HPDE6-E6E7 (cell line): ENCODE measurements at regions not wholly inside any gene's neighbourhood (a gene's known extent, or its start where the extent isn't known, plus 50 kb on each side); places are given as distances from the start of the nearest gene placed in this dataset.

ENCODE experiments used
- DNase-seq: peaks from one replicate; pipeline ENCODE4 v3.0.0; 2011; ENCODE audit warnings: missing footprints; ENCODE audit errors: extremely low spot score

DNA sequence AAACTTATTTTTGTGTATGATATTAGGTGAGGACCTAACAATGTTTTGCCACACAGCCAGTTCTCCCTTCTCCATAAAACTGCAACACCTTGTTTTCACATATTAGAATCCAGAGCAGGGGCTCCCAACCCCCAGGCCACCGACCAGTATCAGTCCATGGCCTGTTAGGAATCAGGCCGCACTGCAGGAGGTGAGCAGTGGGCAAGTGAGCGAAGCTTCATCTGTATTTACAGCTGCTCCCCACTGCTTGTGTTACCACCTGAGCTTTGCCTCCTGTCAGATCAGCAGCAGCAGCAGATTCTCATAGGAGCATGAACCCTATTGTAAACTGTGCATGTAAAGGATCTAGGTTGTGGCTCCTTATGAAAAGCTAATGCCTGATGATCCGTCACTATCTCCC, 185.9 kb upstream of the NSMCE3 start:
- DNase-seq: no peak

DNA sequence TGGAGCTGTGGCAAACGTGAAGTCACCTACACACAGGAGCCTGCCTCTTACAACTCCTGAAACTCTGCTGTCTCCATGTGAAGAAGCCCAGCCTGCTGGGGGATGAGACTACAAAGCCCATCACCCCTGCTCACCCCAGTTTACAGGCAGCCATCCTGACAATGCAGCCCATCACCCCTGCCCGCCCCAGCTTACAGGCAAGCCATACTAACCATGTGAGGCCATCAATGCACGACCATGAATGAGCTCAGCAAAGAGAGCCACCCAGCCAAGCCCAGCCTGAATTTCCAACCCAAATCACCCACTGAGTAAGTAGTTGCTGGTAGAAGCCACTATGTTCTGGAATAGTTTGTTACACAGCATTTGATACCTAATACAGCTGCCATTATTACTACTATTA, 185.4 kb upstream of the NSMCE3 start:
- no peak for DNase-seq

DNA sequence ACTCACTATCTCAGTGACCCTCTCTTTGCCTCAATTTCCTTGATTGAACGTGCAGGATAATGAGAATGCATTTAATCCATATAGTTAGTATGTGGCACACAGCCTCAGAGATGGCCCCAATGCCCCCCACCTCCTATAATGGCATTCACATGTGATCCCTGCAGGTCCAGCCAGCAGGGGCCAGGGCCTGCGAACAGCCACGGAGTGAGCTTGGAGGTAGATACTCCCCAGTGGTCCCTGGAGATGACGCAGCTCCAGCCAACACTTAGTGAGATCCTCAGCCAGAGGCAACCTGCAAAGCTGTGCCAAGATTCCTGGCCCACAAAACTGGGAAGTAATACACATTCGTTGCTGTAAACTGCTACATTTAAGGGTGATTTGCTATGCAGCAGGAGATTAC, 184.9 kb upstream of the NSMCE3 start:
- no peak for DNase-seq

DNA sequence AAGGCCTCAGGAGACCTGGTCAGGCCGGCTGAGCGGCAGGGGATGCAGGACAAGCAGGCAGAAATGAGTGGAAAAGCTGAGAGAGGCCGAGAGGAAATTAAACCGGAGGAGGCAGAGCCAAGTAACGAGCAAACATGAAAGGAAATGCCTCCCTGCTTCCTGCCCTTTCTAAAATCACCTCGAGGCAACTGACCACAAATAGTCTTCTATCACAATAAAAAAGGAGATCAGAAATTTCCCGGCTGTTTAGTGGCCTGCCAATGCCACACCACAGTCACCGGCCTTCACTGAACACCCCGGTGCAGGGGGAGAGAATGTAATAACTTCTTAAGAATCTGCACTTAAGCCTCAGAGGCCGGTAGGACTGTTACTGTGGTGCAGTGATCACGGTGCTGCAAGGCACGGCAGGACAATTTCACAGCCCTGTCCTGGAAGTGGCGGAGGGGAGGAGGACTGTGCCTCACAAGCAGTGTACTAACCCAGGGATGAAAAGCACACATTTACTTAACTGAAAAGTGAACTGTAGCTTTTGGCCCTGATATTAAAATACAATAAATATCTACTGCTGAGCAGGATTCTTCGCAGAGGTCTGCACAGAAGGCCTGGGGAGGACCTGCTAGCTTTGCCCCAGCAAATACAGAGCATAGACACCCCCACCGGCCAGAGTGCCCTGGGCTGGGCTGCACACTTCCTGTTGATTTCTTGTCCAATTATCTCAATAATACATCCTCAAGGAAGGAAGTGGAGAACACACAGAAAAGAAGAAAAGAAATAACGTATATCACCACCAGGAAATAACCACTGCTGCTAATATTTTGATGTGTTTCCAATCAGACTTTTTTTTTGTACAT, 183.5 kb upstream of the NSMCE3 start:
- DNase-seq: no peak

DNA sequence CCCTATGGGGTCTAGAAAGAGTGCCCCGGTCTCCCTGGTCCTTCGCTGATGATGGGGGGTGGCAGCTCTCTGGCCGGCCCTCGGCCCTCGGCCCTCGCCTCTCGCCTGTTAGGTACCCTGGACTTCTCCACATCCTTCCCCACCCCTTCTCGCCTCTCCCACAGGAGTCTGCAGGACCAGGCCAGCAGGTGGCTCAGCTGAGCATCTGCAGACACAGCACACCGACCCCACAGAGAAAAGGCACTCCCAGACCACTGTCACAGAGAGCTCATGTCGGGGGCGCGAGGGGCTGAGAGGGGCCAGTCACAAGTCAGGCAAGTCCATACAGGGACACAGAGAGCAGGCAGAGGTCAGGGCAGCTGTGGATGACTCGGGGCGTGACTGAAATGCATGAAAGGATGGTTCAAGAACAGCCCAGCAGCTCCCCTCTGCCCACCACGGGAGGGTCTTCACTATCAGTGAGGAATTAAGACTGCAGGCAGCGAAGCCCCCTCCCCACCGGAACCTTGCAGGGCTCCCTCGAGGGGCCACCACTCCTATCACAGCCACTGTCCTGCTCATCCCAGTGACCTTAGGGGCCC, 181.7 kb upstream of the NSMCE3 start:
- no peak for DNase-seq

DNA sequence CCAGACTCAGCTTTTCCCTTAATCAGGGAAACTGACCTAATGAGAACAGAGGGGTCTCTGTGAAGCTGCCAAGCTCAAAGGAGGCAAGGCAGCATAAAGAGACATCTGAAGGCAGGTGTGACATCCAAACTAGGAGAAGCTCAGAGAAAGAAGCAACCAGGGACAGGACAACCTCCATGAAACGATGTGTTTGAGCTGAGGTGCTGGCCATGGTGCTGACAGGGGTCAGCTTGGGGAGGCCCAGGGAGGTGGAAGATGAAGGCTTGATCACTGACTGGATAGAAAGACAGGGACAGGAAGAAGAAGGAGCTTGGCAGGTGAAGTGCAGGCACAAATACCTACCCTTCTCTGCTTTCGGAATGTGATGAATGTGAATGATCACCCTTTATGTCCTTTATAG, 179.5 kb upstream of the NSMCE3 start:
- DNase-seq: no peak

DNA sequence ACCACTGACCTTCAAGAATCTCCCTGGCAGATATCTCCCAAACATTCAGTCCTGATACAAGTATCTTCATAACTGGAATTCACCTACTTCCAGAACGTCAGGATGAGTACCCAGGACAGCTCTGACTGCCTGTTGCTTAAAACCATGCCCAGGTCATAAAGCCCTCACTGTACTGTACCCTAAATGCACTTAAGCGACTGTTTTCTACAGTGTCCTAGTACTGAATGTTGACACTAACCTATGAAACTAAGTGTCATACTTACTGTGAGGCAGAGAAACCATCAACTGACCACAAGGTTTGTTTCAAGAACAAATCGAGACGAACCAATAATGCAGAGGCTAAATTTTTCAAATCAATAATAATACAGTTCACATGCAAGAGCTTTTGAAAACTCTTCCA, 178.7 kb upstream of the NSMCE3 start:
- DNase-seq: no peak

DNA sequence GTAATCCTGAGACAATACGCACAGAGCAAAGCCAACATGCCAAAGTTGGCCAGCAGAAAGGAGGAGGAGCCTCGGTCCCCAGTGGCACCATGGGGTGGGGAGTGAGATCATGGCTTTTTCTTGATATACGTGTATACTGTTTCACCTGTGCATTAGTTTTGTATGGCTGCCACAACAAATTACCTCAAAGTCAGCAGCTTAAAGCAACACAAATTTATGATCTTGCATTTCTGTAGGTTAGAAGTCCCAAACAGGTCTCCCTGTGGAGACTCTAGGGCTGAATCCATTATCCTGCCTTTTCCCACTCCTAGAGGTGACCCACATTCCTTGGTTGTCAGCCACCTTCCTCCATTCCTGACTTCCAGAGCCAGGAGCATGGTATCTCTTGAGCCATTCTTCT, 176.9 kb upstream of the NSMCE3 start:
- DNase-seq: no peak

DNA sequence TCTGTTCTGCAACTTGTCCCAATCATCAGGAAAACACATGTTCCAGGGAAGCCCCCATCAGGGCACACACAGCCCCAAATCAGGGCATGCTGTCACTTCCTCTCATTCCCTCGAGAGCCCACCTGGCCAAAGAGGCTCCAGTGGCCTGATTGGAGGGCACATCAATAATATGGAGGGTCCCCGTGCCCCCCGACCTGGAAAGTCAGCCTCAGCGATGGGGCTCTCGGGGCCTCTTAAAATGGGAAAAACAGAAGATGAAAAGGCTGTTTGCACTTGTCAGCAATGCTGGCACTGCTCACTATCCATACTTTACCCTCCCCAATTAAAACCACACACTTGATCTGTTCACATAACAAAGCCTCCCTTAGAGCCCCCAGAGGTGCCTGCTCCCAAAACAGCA, 172.9 kb upstream of the NSMCE3 start:
- DNase-seq: no peak

DNA sequence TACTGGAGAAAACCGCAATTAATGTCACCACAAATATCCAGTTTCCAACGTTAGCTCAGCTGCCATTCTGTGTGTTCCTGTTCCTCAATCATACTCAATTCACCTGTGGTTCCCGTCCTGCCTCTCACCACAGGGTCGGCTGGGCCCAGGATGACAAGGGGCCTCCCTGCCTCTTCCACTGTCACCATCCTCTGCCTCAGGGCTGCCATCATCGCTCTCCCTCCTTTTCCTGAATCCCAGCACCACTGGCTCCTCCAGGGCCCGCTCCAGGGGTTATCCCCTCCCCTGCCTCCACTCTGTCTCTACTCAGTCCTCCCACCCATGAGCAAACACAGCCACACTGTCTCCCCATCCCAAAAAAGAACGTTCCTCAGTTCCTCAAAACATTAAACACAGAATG, 170.9 kb upstream of the NSMCE3 start:
- no peak for DNase-seq

DNA sequence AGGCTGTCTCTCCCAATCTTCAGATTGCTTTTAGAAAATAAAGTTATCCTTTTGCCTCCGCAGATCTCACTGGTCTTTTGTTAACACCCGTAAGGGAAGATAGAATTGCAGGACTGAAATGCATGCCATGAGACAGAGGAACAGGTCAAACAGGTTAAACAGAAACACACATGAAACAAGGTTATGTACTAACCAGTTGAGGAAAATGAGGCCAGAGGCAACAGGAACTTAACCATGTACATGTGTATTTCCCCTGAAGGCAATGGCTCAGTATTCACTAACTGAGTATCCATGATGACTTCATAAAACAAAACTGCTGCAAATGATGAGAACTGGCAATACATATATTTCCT, 169.1 kb upstream of the NSMCE3 start:
- DNase-seq: no peak

DNA sequence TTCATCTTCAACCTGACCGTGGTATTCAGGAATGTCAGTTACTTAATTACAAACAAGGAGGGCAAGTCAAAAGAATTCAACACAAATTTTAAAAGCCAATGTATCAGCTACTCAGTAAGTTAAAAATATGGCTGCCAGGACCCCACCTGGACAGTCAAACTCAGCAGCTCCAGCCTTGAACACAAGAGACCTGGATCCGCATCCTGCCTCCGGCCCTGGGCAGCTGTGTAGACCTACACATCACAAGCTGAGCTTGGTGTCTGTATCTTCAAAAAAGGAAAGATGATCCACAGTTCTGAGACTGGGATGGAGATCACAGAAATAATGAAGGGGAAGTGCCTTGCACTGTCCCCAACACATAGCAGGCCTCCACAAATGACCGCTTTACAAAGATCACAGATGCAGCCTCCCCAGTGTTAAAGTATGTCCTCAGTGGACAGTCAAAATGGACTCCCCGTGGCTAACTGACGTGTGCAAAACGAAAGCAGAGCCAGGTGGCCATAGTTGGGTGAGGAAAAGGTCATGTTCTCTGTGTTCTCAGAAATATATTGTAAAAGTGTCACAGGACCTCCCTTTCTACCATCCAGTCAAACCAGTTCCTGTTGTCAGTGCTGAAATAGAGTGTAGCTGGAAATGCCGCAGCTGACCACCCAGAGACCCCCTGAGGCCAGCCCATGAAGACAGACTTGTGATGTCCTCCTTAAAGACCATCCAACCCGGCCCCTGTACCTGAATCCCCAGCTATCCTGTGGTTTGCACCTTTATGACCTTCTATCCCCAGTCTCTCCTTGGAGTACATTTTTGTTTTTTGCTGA, 168.5 kb upstream of the NSMCE3 start:
- no peak for DNase-seq

DNA sequence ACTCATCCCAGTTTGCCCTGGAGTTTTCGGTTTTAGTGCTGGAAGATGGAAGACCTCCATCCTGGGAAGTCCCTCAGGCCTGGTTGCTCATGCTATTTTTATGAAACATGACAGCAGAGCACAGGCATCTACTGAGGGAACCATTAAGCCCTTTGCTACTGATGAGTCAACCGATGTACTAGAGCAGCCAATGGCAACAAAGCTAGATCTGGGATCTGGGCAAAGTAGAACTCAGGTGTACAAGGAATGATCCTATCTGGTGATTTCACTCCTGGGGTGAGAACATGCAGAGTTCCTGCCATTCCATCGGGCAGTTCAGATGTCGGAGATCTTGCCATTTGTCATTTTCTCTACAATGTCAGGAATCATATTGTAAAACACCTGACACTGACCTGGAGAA, 166.2 kb upstream of the NSMCE3 start:
- no peak for DNase-seq

DNA sequence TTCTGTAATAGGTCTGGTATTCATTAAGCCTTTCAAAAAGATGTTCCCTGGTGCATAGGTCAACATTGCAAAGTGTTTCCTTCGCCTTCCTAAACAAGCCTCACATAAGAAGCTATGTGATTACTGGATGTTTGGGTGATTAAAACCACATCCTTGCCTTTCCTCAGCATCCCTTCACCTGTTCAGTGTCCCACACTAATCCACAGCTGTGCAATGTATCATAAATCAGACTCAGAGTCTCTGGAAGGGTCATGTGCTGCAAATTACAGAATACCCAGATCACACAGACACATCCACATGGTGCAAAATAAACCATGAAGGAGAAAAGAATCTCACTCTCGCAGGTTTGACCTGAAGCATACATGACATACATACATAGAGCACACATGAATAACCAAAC, 164.7 kb upstream of the NSMCE3 start:
- DNase-seq: no peak

DNA sequence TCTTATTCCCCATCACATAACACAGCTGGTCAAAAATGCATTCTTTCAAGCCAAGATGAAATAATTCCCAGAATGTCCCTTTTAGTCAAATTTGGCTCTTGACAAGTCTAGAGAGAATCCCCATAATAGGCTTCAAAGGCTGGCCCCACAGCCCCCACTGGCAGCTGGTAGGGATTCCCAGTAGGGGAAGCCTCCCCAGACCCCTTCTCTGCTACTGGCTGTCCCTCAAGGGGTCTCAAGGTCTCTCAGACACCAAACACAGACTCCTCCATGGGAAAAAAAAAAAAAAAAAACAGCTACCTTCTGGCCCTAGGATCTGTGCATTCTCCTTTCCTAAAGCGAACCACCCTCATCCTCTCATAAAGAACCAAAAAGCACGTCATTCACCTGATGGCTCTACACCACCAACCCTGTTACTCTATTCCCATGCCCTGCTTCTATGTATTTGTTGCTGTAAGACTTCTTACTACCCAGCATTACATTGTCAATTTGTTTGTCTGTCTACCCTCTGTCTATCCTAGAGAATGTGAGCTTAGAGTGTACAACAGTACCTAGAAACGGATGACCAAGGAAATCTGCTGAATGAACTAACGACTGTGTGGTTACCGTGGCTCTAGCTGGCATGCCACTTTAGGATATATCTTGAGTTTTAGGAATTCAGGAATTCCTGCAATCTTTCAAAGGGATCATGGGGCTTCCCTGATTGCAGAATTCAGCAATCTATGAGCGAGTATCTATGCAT, 164.1 kb upstream of the NSMCE3 start:
- no peak for DNase-seq

DNA sequence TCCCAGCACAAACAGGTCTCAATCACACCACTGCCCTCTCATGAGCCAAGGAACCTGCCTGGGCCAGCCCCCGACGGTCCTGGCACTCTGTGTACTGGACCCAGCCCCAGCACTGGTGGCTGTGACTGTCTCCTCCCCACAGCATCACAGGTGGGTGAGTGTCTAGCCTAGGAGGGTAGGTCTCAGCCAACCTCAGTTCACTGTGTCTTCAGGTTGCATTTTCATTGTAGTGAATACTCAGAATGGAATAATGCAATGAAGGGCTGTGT, 163.4 kb upstream of the NSMCE3 start:
- DNase-seq: no peak

DNA sequence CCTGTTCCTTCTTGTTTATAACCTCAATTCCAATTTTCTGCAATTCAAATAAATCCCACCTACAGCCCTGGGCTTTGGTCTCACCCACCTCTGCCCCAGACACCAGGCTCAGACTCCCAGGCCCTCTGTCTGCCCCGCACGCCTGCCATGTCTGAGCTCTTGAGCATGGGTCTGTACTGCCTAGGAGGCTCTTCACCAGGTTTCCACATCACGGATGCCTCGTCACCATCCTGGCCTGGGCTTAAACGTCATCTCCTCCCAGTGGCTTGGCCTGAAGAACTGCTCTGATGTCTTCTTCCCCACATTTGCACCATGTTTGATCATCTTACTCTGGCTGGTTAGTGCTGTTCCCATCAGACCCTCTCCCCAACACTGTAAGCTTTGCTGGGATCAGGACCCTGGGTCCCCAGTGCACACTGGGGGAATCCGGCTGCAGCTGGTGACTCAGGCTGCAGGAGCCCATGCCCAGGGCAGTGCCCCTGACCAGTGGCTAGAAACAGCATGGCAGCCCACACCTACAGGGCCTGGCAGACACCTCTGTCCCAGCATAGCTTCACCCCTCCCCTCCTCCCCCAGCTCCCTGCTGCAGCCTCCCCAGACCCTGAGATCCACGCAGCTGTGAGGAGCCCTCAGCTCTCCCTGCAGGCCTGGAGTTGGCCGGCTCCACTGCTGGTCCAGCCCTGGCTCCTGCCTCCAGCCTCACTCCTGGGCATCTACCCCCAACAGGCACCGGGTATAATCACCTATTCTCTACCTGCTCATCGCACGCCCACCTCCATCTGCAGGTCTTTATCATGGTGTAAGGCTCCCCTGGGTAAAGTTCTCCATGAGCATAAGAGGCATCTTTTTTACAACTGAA, 162.8 kb upstream of the NSMCE3 start:
- DNase-seq: no peak

DNA sequence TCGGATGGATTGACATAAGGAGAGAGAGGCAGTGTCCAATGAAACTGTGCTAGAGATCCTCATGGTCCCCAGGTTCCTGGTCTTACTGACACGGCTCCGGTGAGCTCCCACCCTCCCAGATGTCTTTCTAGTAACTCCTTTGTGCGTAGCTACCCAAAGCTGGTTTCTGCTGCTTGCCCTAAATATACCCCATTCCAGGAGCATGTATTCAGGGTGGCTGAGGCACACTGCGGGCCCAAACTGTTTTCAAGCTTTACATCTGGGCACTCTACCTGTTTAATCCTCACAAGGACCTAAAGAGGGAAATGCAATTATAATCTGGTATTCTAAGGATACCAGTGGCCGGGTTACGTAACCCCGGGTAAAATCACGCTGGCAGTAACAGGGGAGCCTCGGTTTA, 161.2 kb upstream of the NSMCE3 start:
- no peak for DNase-seq

DNA sequence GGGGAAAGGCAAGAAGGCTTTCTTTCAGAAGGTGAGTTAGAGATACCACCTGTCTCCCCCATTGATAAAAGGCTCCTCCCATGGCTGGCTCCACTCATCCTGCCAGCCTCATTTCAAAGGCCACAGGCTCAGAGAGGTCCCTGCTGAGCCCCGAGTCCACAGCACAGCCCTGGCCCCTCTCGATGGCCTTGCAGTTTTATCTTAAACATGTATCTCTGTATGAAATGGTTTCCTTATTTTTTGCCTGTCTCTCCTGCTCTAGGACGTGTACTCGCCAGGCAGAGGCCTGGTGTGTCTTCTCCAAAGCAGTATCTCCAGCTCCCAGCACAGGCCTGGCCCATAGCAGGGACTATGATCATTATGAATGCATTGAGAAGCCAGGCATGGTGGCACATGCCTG, 160.5 kb upstream of the NSMCE3 start:
- no peak for DNase-seq

DNA sequence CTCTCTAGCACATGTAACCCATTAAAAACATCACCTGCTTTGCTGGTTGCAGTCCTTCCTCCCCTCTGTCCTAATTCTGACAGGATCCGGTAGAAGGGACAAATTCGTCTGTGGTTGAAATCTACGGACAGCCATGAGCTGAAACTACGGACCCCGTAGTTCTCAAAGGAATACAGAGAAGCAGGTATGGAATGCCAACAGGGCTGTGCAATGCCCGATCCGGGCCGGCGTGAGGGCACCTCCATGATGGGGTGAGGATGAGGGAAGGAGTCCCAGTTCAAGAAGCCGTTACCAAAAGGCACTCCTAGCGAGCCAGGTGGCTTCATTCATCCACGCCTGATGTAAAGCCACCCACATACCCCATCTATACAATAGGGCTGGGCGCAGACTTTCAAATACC, 160.0 kb upstream of the NSMCE3 start:
- no peak for DNase-seq

DNA sequence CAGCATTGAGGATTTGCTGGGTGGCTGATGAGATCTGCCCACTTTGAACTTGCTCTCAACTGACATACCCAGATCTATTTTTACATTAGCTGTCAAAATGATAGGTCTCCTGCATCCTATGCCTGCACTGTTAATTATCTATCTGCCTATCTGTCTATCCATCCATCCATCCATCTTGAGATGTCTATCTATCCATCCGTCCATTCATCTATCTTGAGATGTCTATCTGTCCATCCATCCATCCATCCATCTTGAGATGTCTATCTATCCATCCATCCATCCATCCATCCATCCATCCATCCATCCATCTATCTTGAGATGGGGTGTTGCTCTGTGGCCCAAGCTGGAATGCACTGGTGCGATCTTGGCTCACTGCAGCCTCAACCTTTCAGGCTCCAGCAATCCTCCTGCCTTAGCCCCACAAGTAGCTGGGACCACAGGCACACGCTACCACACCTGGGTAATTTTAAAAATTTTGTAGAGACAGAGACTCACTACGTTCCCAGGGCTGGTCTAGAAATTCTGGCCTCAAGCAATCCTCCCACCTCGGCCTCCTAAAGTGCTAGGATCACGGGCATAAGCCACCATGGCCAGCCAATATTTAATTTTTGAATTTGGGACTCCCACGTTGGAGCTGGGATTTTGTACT, 159.4 kb upstream of the NSMCE3 start:
- DNase-seq: no peak
